Head of caudate nucleus (tissue), 42 donors: ENCODE measurements at regions not wholly inside any gene's neighbourhood (a gene's known extent, or its start where the extent isn't known, plus 50 kb on each side); places are given as distances from the start of the nearest gene placed in this dataset.
"Not testable (repeated sequence)": the region's sequence is repeated elsewhere in the genome, so short reads cannot be mapped to it uniquely, and the experiment has no call there.

Experiments used
- DNase-seq, 42 donors: peaks; one replicate each; pipeline versions ENCODE4 v3.0.0 to v3.0.0-alpha.2; 2020 to 2021; ENCODE audit warnings: mixed read lengths in 7 of 42
- intact Hi-C: fragments of 100-400 bp; cut with DNase I; formaldehyde crosslinking; loops from one replicate; pipeline ENCODE4 v1.15.0; 2022

DNA sequence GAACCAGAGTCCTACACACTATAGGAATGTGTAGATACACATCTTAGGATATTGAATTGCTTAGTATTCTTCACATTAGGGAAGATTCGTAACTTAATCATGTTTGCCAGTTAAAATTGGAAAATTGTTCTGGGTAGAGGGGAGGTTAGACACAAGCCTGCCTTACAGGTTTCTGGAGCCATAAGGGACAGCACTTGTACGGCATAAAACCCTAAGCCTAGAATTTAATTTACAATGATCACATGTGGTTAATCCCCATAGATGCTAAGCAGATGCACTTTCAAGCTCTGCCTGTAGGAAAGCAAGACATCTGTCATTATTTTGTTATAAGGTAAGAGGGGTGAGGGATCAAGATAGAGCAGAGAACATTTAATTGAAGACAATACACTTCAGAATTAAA, 820.7 kb downstream of the NCAM2 start:
- DNase-seq, result no peak
- intact Hi-C loops, result no loop called here

DNA sequence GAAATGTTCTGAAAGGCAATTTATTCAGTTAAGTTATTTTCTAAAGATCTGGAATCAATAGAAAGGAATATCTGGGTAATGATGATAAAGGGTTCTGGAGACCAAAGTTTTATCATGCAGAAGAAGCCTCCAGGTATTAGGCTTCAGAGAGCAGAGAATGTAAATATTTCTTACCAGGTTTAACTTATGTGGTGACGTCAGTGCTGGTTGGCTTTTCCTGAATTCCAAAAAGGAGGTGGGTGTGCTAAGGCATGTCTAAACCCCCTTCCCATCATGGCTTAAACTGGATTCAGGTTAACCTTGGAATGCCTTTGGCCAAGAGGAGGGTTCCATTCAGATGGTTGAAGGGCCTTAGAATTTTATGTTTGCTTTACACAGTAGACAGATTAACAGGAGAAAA, 829.9 kb downstream of the NCAM2 start:
- DNase-seq, result no peak
- intact Hi-C loops, result no loop called here

GRCh38 chr21:21831036-21831435, 832.8 kb downstream of the NCAM2 start:
- DNase-seq, result no peak
- intact Hi-C loops, result no loop called here

DNA sequence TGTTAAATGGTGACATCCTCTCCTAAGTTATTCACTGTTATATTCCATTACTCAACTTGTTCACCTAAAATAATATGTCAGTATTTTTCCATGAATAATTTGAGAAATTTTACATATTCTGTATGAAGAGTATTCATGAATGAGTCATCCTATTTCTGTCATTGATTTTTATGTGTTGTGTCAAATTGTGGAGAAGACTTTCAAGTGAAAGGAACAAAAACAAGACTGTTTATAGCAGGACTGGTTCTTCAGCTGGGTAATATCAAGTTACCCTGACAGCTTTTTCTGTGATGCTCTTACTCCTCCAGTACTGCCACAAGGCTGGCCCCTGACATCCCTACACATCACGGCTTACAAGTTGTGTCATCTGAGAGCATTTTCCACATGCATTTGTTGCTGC, 847.7 kb downstream of the NCAM2 start:
- DNase-seq, result no peak
- intact Hi-C loops, result no loop called here

DNA sequence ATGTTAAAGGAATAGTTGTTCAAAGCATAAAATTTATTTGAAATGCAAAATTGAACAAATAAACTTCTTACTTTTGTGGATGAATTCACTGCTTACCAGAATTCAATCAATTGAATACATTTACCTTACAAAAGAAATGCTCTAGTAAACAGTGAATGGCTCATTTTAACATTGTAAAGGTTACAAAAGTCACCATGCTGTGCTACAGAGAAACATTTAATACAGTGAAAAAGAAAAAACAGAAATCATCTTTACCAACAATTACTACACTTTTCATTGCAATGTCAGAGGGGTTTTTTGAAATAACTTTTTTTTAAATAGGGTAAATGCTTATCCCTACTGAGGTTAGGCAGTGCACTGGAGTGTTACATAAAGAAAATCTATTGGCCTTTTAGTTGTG, 853.0 kb downstream of the NCAM2 start:
- no peak for DNase-seq
- intact Hi-C loops, result no loop called here

DNA sequence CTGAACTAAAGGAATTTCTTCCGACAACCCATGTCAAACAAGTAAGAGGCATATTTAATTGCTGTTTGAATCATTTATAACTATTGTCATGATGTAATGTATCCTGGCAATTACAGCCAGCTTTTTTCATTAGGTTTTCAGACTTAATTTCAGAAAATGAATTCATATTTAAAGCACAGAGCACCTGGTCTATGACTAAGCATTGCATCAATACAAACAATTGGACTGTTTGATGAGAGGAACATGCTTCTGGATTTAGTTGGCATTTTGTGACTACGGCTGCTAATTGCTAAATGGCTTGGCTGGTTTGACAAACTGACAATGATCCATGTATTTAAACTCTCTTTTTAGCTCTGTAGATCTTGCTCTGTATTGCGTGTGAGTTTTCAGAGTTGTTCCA, 853.4 kb downstream of the NCAM2 start:
- intact Hi-C loops, result no loop called here
- DNase-seq, result no peak

DNA sequence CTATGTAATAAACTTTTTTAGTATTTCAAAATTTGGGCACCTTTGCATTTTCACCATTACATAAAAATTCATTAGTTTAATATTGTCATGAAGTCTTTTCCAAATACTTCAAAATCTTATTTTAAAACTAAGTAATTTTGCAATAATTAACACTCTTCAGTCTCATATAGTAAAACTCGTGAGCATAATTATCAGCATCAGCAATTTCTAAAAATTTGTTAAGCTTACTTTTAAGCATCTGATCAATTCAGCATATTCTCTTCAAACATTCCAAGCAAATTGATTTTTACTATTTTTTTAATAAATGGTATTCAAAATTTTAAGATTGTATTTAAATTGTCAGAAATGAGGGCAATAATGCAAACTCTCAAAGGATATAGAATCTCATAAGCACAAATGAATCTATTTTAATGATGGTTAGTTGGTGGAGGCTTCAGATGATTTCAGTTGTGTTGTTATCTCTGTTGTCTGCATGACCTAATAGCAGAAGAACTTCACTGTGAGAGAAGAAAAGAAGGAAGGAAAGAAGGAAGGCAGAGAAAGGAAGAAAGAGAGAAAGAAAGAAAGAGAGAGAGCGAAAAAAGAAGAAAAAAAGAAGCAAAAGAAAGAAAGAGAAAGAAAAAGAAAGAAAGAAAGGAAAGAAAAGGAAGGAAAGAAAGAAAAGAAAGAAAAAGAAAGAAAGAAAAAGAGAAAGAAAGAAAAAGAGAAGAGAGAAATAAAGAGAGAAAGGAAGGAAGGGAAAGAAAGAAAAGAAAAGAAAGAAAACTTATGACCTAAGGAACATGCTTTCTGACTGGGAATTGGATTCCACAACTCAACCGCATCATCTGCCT, 860.5 kb downstream of the NCAM2 start:
- intact Hi-C loops, result no loop called here
- DNase-seq, result no peak

DNA sequence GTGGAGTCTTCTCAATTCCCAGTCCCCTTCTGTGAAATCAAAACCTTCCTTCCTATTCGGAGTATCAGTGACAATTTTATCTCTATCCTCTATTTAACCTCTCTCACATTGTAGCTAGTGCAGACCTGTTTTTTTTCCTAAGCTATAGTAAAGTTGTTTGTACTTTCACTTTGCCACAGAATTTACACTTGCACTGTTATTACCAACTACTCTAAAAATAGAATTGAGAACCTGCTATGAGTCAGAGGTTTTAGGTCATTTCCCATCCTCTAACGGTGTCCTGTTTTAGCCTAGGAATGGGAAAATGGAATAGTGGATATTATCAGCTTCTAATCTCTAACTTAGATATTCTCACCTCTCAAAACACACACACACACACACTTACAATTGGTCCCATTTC, 862.7 kb downstream of the NCAM2 start:
- intact Hi-C loops, result no loop called here
- DNase-seq, result no peak

GRCh38 chr21:21864321-21864840, 866.2 kb downstream of the NCAM2 start:
- intact Hi-C loops, result no loop called here
- DNase-seq, result no peak

DNA sequence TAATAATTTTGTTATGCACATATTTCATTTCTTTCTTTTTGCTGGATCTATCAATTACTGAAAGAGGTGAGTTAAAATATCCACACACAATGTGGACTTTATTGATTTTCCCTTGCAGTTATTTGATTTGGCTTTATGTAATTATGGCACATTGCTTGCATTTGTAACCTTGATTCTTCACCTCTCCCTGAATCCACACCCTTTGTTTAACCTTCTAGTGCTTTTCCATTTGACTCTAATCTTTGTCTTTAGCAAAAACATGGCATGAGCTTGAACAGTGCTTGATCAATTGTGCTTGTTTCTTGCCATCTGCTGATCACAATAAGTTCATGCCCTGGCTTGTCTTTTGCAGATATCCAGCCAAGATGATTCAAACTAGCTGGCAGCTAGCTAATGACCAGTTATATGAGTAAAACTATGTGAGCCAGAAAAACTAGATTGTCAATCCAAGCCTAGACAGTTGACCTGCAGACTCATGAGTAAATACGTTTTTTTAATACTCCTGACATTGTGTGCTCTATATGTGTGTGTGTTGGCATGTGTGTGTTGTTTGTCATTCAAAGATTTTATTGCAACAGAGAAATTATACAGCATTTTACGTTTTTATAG, 899.2 kb downstream of the NCAM2 start:
- intact Hi-C loops, result no loop called here
- no peak for DNase-seq

DNA sequence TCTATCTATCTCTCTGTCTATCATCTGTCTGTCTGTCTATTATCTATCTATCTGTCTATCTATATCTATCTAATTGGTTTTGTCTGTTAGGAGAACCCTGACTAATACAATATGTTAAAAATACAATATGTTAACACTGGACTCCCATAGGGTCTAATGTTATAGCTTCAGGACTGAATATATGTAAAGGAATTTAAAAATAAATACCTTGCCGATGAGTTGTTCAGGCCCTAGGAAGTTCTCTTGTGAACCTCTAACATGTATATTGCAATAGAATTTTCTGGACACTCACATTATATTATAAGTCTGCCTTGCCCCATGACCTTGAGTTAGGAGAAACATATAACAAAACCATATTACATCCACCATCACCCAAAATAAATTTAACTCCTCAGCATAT, 900.6 kb downstream of the NCAM2 start:
- intact Hi-C loops, result no loop called here

GRCh38 chr21:21902416-21902815, 904.2 kb downstream of the NCAM2 start:
- intact Hi-C loops, DNase-seq: not testable (repeated sequence)

More for the DNA sequence above, 900.6 kb downstream of the NCAM2 start:
- no peak for DNase-seq

- peak in 1 of 42 donors; percentile 7 for DNase-seq
These were observed 909.1 kb downstream of the NCAM2 start for GRCh38 chr21:21907271-21907670.

GRCh38 chr21:21915816-21916215, 917.6 kb downstream of the NCAM2 start:
- no peak for DNase-seq
- intact Hi-C loops, result no loop called here

More at GRCh38 chr21:21907271-21907670, 909.1 kb downstream of the NCAM2 start:
- intact Hi-C loops, result no loop called here

DNA sequence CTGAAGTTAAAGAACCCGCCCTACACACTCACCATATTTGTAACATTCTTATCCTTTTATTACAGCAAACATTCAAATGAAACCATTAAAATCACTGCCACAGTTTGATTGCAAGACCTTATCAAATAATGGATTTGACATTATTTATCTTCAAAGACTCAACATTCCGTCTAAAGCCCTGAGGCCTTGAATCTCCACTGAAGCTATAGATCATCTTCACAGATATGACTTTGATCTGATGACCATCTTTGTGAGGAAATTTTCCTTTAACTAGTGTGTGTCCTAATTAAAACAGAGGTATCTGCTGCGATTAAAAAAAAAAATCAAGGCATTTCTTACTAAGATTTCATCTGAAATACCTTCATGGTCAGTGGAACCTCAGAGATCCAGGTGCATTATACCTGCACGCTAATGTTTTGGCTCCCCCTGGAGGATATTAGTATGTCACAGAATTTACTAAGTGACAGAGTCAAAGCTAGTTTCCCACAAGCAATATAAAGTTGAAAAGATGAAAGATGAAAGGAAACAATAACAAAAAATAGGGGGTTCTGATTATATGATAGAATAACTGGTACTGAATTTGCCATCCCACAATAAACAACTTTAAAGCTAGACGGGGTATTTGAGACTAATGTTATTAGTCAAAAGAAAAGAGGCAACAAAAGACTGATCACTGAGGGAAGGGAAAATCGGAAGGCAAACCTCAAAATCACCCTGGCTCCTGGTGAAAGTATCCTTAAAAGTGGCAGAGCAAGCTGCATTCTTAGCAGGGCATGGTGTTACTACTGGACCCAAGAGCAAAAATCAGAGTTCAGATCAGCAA, 923.4 kb downstream of the NCAM2 start:
- intact Hi-C loops, result loop anchor here (10.0 kb wide), 1 partner anchor 917 kb away; no protein-coding TSS in a partner anchor
- peak in 8 of 42 donors; percentile 7 to 47 (median 20) for DNase-seq

- intact Hi-C loops, result loop anchor here (10.0 kb wide), 1 partner anchor 924 kb away; no protein-coding TSS in a partner anchor
- no peak for DNase-seq
These were observed 931.0 kb downstream of the NCAM2 start for GRCh38 chr21:21929226-21929625.

DNA sequence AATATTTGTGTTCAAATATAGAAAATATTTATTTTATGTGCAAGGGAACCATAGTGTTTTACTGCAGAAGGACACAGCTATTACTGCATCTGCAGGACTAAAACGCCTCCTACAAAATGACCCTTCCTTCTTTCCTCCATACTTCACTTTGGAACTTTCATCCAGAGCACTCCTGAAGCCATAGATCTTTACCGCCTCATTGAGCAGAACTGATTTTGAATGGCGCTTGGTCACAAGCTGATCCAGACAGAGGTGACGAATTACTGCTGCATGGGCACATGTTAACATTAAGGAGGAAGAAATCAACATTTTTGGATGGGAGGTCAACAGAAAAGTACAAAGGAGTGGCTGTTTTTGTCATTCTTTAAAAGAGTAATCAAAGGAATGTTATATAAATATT, 931.6 kb downstream of the NCAM2 start:
- DNase-seq, result no peak
- intact Hi-C loops, result loop anchor here (10.0 kb wide), 1 partner anchor 925 kb away; no protein-coding TSS in a partner anchor

- intact Hi-C loops, result no loop called here
- peak in 29 of 42 donors; percentile 2 to 71 (median 24) for DNase-seq
These were observed 954.4 kb downstream of the NCAM2 start for GRCh38 chr21:21952566-21952965.

- intact Hi-C loops, result no loop called here
- no peak for DNase-seq
These were observed 957.0 kb downstream of the NCAM2 start for GRCh38 chr21:21955204-21955603.
